ENCODE measurements at regions not wholly inside any gene's neighbourhood (a gene's known extent, or its start where the extent isn't known, plus 50 kb on each side); places are given as distances from the start of the nearest gene placed in this dataset.

- no peak for DNase-seq (ENCODE audit: low spot score)
- no TSS peak for BruUV-seq (replicated peaks)
- Histone ChIP-seq H3K27ac (ENCODE audit: low read depth, low read length, poor library complexity, severe bottlenecking) (no peak overlapping the region), H3K4me1 (ENCODE audit: insufficient read depth, low read length, poor library complexity, severe bottlenecking) (no peaks in the 10 kb centered on the region), H3K4me3 (ENCODE audit: low read depth, low read length, poor library complexity, severe bottlenecking) (no peak overlapping the region), H3K27me3 (replicated peaks; ENCODE audit: insufficient read depth, low read depth, low read length, poor library complexity) (no peaks in the 10 kb centered on the region), H3K9me3 (ENCODE audit: low read depth, low read length, poor library complexity, severe bottlenecking) (no peaks in the 10 kb centered on the region), H3K36me3 (ENCODE audit: insufficient read depth, low read length, poor library complexity, severe bottlenecking) (no peaks in the 10 kb centered on the region)
- ChIA-PET POLR2A (ENCODE audit: low non-redundant PET) (no interaction called here), CTCF (no interaction called here)
- TF ChIP-seq EZH2 (IDR thresholded peaks at IDR 0.05; ENCODE audit: borderline replicate concordance, low read depth, low read length, poor library complexity, severe bottlenecking) = no peak
- TF ChIP-seq, protein P1, sequence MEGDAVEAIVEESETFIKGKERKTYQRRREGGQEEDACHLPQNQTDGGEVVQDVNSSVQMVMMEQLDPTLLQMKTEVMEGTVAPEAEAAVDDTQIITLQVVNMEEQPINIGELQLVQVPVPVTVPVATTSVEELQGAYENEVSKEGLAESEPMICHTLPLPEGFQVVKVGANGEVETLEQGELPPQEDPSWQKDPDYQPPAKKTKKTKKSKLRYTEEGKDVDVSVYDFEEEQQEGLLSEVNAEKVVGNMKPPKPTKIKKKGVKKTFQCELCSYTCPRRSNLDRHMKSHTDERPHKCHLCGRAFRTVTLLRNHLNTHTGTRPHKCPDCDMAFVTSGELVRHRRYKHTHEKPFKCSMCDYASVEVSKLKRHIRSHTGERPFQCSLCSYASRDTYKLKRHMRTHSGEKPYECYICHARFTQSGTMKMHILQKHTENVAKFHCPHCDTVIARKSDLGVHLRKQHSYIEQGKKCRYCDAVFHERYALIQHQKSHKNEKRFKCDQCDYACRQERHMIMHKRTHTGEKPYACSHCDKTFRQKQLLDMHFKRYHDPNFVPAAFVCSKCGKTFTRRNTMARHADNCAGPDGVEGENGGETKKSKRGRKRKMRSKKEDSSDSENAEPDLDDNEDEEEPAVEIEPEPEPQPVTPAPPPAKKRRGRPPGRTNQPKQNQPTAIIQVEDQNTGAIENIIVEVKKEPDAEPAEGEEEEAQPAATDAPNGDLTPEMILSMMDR (conservative IDR thresholded peaks at IDR 0.05; ENCODE audit: low read depth, low read length) = no peak
- intact Hi-C loops (cut with micrococcal nuclease; ENCODE audit: unreplicated experiment) = no loop called here
These were observed 92.1 kb upstream of the IER5L start for GRCh38 chr9:129270205-129270604.

GRCh38 chr9:129267141-129267540 is 89.1 kb upstream of the IER5L start:
- ChIA-PET CTCF (no interaction called here), POLR2A (ENCODE audit: low non-redundant PET) (interaction anchor here (0.6 kb wide), 1 partner anchor 1302 kb away, joined by 3 read pairs; no protein-coding TSS in a partner anchor)
- no peak for TF ChIP-seq EZH2 (IDR thresholded peaks at IDR 0.05; ENCODE audit: borderline replicate concordance, low read depth, low read length, poor library complexity, severe bottlenecking)
- TF ChIP-seq, protein P1 (conservative IDR thresholded peaks at IDR 0.05; ENCODE audit: low read depth, low read length) = no peak
- BruUV-seq (replicated peaks) = no TSS peak
- no peaks in the 10 kb centered on the region for H3K9me3 ChIP-seq (ENCODE audit: low read depth, low read length, poor library complexity, severe bottlenecking)
- H3K27ac ChIP-seq (ENCODE audit: low read depth, low read length, poor library complexity, severe bottlenecking) = no peak overlapping the region
- no peak for DNase-seq (ENCODE audit: low spot score)
- no peaks in the 10 kb centered on the region for H3K4me1 ChIP-seq (ENCODE audit: insufficient read depth, low read length, poor library complexity, severe bottlenecking)
- no peaks in the 10 kb centered on the region for H3K36me3 ChIP-seq (ENCODE audit: insufficient read depth, low read length, poor library complexity, severe bottlenecking)
- no peaks in the 10 kb centered on the region for H3K27me3 ChIP-seq (replicated peaks; ENCODE audit: insufficient read depth, low read depth, low read length, poor library complexity)
- intact Hi-C loops (cut with micrococcal nuclease; ENCODE audit: unreplicated experiment) = no loop called here
- no peak overlapping the region for H3K4me3 ChIP-seq (ENCODE audit: low read depth, low read length, poor library complexity, severe bottlenecking)

GRCh38 chr9:129266536-129266935 is 88.5 kb upstream of the IER5L start:
- Histone ChIP-seq H3K27ac (ENCODE audit: low read depth, low read length, poor library complexity, severe bottlenecking) (no peak overlapping the region), H3K4me3 (ENCODE audit: low read depth, low read length, poor library complexity, severe bottlenecking) (no peak overlapping the region), H3K36me3 (ENCODE audit: insufficient read depth, low read length, poor library complexity, severe bottlenecking) (no peaks in the 10 kb centered on the region), H3K4me1 (ENCODE audit: insufficient read depth, low read length, poor library complexity, severe bottlenecking) (no peaks in the 10 kb centered on the region), H3K27me3 (replicated peaks; ENCODE audit: insufficient read depth, low read depth, low read length, poor library complexity) (no peaks in the 10 kb centered on the region), H3K9me3 (ENCODE audit: low read depth, low read length, poor library complexity, severe bottlenecking) (no peaks in the 10 kb centered on the region)
- no peak for DNase-seq (ENCODE audit: low spot score)
- ChIA-PET POLR2A (ENCODE audit: low non-redundant PET) (no interaction called here), CTCF (no interaction called here)
- no TSS peak for BruUV-seq (replicated peaks)
- intact Hi-C loops (cut with micrococcal nuclease; ENCODE audit: unreplicated experiment) = no loop called here
- TF ChIP-seq EZH2 (IDR thresholded peaks at IDR 0.05; ENCODE audit: borderline replicate concordance, low read depth, low read length, poor library complexity, severe bottlenecking) = no peak
- TF ChIP-seq, protein P1 (conservative IDR thresholded peaks at IDR 0.05; ENCODE audit: low read depth, low read length) = no peak
